ENCODE measurements at regions not wholly inside any gene's neighbourhood (a gene's known extent, or its start where the extent isn't known, plus 50 kb on each side); places are given as distances from the start of the nearest gene placed in this dataset.
A peak's percentile ranks its signal among the peaks of the same experiment; 100 is the strongest.

DNA sequence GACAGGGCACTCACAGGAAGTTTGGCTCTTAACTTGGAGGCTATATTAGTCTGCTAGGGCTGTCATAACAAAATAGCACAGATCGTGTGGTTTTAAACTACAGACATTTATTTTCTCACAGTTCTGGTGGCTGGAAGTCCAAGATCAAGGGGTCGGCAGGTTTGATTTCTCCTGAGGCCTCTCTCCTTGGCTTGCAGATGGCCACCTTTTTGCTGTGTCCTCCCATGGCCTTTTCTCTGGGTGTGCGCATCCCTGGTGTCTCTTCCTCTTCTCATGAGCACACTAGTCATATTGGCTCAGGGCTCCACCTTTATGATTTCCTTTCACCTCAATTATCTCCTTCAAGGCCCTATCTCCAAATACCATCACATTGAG, 69.3 kb downstream of the FOXB1 start:
- no peak for DNase-seq (ENCODE audit: low read depth)
- TF ChIP-seq, protein P1, sequence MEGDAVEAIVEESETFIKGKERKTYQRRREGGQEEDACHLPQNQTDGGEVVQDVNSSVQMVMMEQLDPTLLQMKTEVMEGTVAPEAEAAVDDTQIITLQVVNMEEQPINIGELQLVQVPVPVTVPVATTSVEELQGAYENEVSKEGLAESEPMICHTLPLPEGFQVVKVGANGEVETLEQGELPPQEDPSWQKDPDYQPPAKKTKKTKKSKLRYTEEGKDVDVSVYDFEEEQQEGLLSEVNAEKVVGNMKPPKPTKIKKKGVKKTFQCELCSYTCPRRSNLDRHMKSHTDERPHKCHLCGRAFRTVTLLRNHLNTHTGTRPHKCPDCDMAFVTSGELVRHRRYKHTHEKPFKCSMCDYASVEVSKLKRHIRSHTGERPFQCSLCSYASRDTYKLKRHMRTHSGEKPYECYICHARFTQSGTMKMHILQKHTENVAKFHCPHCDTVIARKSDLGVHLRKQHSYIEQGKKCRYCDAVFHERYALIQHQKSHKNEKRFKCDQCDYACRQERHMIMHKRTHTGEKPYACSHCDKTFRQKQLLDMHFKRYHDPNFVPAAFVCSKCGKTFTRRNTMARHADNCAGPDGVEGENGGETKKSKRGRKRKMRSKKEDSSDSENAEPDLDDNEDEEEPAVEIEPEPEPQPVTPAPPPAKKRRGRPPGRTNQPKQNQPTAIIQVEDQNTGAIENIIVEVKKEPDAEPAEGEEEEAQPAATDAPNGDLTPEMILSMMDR (conservative IDR thresholded peaks at IDR 0.05; ENCODE audit: low read length), result no peak

DNA sequence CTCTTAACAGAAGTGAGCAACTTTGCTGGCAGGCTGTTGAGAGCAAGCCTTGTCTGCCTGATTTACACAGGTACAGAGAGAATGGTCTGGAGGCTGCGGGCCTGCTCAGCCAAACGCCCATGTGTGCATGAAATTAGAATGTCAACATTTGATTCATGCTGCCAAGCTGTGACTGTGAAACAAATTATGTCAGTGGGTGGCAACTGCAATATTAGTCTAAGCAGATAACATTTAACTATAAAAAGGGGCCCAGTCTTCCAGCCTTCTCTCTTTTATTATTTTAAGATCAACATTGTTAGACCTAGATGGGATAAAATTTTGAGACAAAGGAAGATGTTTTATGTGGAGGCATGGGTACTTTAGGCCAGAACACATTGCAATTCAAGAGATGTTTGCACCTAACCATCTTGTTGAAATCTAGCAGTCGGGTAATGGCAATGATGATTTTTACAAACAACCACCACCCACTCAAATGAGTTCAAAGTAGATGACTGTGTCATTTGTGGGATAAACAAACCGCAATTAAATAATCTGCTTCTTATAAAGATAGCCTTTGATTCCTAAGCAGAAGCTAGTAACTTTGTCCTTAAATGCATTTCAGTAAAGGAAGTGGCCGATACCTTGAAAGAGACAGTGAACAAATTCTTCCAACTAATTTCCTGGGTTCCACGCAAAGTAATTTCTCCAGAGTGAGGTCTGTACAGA, 70.2 kb downstream of the FOXB1 start:
- DNase-seq (ENCODE audit: low read depth), result no peak
- TF ChIP-seq, protein P1 (conservative IDR thresholded peaks at IDR 0.05; ENCODE audit: low read length), result no peak
- H3K4me3 ChIP-seq (ENCODE audit: low read length), result no peak overlapping the region

More for the DNA sequence above, 69.3 kb downstream of the FOXB1 start:
- no peak overlapping the region for H3K4me3 ChIP-seq (ENCODE audit: low read length)

DNA sequence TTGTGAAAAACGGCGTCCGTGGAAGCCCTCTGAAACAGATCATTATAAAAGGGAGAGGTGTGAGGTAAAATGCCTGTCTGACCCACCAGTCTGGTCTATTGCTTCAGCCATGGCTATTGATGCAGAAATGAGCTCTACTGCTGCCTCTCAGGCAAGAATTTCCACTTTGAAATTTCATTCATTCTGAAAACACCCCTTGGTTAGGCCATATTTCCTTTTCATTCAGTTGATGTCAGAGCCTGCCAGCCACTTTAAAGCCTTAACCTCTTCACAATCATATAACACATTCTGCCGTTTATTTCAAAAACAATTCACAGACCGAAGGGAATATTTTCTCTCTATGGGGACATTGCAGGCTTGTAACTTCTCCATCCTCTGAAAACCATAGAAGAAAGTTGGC, 71.9 kb downstream of the FOXB1 start:
- DNase-seq (ENCODE audit: low read depth), result no peak
- H3K4me3 ChIP-seq (ENCODE audit: low read length), result no peak overlapping the region

DNA sequence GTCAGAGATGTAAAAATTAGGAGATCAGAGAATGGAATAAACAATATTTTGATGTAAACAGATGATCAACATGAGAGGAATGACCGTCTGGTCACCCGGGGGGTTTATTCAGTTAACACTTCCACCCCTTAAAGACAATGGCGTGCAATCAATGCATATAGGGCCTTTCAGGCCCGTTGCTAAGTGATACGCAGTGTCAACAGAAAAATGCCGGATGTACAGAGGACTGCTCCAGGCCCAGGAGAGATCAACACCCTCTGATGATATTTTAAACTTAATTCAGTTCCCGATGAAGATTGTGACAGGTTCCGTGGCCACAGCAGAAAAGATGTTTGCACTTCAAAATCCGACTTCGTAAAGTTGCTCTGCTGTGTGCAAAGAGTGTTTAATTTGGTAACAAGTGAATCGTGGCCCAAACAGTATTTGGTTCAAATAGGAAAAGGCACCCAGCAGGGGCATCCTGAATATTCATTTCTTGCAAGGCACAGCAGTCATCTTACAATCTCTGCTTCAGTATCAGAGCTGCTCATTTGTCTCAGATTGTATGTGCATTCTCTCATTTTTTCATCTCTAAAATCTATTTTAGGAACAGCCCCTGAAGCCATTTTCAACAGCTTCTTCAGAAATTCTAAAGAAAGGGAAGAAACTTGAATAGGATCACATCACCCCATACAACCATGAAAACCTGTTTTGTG, 72.6 kb downstream of the FOXB1 start:
- TF ChIP-seq, protein P1 (conservative IDR thresholded peaks at IDR 0.05; ENCODE audit: low read length), result no peak
- no peak for DNase-seq (ENCODE audit: low read depth)
- H3K4me3 ChIP-seq (ENCODE audit: low read length), result no peak overlapping the region

More for the DNA sequence above, 71.9 kb downstream of the FOXB1 start:
- TF ChIP-seq, protein P1 (conservative IDR thresholded peaks at IDR 0.05; ENCODE audit: low read length), result no peak

DNA sequence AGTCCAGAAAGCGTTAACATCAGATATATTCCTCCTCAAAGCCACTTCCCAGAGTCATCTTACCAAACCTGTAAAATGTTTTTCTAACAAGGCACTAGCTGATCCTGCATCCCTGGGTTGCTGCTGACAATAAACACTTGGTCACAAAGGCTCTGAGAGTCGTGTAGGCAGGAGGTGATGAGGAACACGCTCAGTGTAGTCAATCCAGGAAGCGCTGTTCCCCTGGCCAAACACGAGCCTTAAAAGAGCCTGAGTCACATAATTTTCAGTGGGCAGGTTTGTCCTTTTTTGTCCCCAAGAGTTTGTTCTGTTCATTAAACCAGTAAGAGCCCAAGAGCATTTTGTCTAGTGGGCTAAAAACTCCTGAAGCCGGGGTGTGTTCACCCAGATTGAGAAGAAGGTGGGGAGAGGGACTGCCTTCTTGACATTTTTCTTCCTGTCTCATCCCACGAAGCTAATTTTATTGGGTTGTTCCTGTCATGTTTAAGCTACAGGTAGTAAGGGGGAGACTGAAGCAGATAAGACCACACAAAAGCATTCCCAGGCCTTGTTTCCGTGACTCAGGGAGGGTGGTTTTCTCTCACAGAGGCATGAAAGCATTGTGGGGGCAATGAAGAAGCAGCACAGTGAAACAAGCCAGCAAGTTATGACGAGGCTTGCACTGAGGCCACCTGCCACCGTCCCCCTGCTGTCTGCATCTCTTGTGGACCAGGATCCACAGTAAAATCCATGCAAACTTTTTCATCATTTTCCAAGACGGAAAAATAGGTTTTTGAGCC, 73.7 kb downstream of the FOXB1 start:
- TF ChIP-seq, protein P1 (conservative IDR thresholded peaks at IDR 0.05; ENCODE audit: low read length), result no peak
- no peak overlapping the region for H3K4me3 ChIP-seq (ENCODE audit: low read length)
- no peak for DNase-seq (ENCODE audit: low read depth)

DNA sequence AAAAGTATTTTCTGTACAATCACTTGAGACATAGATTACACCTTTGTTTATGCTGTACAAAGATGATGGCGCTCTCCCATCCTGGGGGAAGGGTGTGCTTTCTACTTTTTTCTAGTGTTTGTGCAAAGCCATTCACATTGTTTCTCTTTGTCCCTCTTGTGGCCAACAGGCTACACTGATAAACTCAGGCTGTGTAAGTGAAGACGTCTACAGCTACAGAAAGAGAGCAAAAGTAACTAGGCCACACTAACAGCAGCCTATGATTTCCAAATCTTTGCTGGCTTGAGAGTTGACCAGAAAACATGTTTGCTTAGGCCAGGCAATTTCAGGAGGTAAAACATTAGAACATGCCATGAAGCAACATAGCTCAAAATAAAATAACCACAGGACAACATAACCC, 75.1 kb downstream of the FOXB1 start:
- TF ChIP-seq, protein P1 (conservative IDR thresholded peaks at IDR 0.05; ENCODE audit: low read length), result peak; percentile 35
- H3K4me3 ChIP-seq (ENCODE audit: low read length), result no peak overlapping the region
- DNase-seq (ENCODE audit: low read depth), result no peak
